ENCODE measurements at regions not wholly inside any gene's neighbourhood (a gene's known extent, or its start where the extent isn't known, plus 50 kb on each side); places are given as distances from the start of the nearest gene placed in this dataset.

DNA sequence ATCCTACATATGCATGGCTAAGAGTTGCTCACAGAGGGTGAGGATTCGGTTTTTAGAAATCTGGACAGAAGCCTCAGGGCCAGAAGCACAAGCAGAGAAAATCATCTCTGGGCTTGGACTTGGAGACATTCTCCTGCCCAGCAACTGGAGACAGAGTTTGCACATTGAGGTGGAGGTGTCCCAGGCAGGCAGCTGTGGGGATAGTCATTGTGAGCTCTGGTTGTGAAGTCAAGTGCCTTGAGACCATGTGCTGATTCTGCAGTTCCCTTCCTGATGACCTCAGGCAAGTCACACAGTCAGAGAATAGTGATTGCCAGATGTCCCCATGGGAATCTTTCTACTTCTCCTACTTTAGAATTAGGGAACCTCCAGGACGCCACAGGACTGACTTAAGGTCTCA is 108.4 kb upstream of the LDAH start:
- in situ Hi-C loops (cut with HindIII; ENCODE audit: extremely low pct_ligation_motif_present, low pct_unique_long_range_greater_than_20kb) = no loop called here
- FAIRE-seq = no peak

More for the DNA sequence above, 108.4 kb upstream of the LDAH start:
- TF ChIP-seq ZNF337 (CRISPR knock-in tag; IDR thresholded peaks at IDR 0.05; ENCODE audit: borderline replicate concordance, low read depth) (no peak), KDM6A (CRISPR knock-in tag; IDR thresholded peaks at IDR 0.05; ENCODE audit: low read depth) (no peak), HOXA3 (CRISPR knock-in tag; IDR thresholded peaks at IDR 0.05) (no peak), NPAS2 (CRISPR knock-in tag; IDR thresholded peaks at IDR 0.05; ENCODE audit: borderline replicate concordance) (no peak), MYNN (CRISPR knock-in tag; IDR thresholded peaks at IDR 0.05; ENCODE audit: low read depth) (no peak), DNMT3B (CRISPR knock-in tag; conservative IDR thresholded peaks at IDR 0.05) (no peak), JARID2 (CRISPR knock-in tag; IDR thresholded peaks at IDR 0.05; ENCODE audit: insufficient replicate concordance) (no peak), MED8 (CRISPR knock-in tag; IDR thresholded peaks at IDR 0.05; ENCODE audit: insufficient replicate concordance) (no peak), EED (CRISPR knock-in tag; IDR thresholded peaks at IDR 0.05) (no peak), HNF4A (CRISPR knock-in tag; IDR thresholded peaks at IDR 0.05) (no peak), FIP1L1 (IDR thresholded peaks at IDR 0.05; ENCODE audit: borderline replicate concordance, insufficient read depth, low read depth, low read length) (no peak), SYNCRIP (IDR thresholded peaks at IDR 0.05; ENCODE audit: insufficient read depth, low read depth, low read length) (no peak), ZNF570 (CRISPR knock-in tag; IDR thresholded peaks at IDR 0.05; ENCODE audit: borderline replicate concordance) (no peak), PAF1 (CRISPR knock-in tag; IDR thresholded peaks at IDR 0.05) (no peak), KMT2B (CRISPR knock-in tag; IDR thresholded peaks at IDR 0.05) (no peak)
- TF ChIP-seq, protein P1, sequence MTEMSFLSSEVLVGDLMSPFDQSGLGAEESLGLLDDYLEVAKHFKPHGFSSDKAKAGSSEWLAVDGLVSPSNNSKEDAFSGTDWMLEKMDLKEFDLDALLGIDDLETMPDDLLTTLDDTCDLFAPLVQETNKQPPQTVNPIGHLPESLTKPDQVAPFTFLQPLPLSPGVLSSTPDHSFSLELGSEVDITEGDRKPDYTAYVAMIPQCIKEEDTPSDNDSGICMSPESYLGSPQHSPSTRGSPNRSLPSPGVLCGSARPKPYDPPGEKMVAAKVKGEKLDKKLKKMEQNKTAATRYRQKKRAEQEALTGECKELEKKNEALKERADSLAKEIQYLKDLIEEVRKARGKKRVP (CRISPR knock-in tag; IDR thresholded peaks at IDR 0.05) = no peak
- TF ChIP-seq, protein P2, sequence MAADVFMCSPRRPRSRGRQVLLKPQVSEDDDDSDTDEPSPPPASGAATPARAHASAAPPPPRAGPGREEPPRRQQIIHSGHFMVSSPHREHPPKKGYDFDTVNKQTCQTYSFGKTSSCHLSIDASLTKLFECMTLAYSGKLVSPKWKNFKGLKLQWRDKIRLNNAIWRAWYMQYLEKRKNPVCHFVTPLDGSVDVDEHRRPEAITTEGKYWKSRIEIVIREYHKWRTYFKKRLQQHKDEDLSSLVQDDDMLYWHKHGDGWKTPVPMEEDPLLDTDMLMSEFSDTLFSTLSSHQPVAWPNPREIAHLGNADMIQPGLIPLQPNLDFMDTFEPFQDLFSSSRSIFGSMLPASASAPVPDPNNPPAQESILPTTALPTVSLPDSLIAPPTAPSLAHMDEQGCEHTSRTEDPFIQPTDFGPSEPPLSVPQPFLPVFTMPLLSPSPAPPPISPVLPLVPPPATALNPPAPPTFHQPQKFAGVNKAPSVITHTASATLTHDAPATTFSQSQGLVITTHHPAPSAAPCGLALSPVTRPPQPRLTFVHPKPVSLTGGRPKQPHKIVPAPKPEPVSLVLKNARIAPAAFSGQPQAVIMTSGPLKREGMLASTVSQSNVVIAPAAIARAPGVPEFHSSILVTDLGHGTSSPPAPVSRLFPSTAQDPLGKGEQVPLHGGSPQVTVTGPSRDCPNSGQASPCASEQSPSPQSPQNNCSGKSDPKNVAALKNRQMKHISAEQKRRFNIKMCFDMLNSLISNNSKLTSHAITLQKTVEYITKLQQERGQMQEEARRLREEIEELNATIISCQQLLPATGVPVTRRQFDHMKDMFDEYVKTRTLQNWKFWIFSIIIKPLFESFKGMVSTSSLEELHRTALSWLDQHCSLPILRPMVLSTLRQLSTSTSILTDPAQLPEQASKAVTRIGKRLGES (CRISPR knock-in tag; IDR thresholded peaks at IDR 0.05; ENCODE audit: borderline replicate concordance) = no peak
- TF ChIP-seq, protein P3, sequence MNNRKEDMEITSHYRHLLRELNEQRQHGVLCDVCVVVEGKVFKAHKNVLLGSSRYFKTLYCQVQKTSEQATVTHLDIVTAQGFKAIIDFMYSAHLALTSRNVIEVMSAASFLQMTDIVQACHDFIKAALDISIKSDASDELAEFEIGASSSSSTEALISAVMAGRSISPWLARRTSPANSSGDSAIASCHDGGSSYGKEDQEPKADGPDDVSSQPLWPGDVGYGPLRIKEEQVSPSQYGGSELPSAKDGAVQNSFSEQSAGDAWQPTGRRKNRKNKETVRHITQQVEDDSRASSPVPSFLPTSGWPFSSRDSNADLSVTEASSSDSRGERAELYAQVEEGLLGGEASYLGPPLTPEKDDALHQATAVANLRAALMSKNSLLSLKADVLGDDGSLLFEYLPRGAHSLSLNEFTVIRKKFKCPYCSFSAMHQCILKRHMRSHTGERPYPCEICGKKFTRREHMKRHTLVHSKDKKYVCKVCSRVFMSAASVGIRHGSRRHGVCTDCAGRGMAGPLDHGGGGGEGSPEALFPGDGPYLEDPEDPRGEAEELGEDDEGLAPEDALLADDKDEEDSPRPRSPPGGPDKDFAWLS (CRISPR knock-in tag; IDR thresholded peaks at IDR 0.05; ENCODE audit: borderline replicate concordance) = no peak
- H3K4me1 ChIP-seq (ENCODE audit: insufficient read depth, low read length) = peaks cover 17% of the 10 kb centered on the region
- ChIA-PET CTCF (ENCODE audit: low intra/inter-chr PET ratio, low total read pairs) (no interaction called here), POLR2A (no interaction called here)
- H4K20me1 ChIP-seq (ENCODE audit: insufficient read depth, low read length) = no peaks in the 10 kb centered on the region
- H3K36me3 ChIP-seq (replicated peaks in 1 of 2; ENCODE audit: control insufficient read depth in 1 of 2, insufficient read depth in 2 of 2, low read length in 2 of 2) = no peaks in the 10 kb centered on the region
- no peak overlapping the region for H3K9ac ChIP-seq (ENCODE audit: insufficient read depth, low read depth, low read length)
- H3K9me3 ChIP-seq (ENCODE audit: low read length) = peaks cover 16% of the 10 kb centered on the region; the same call in 1 of the 2 replicates
- peaks cover 0 to 1% of the 10 kb centered on the region in 2 experiments; a peak in 3 of 5 replicates for H3K27me3 ChIP-seq (ENCODE audit: control insufficient read depth in 1 of 2, insufficient read depth in 2 of 2, low read length in 2 of 2)
- 20% methylated on average over 2 of the region's 2 CpGs for WGBS (ENCODE audit: low lambda C conversion rate)
- no peak overlapping the region for H2AFZ ChIP-seq (ENCODE audit: low read length)
- no peaks in the 10 kb centered on the region for H3K79me2 ChIP-seq (ENCODE audit: insufficient read depth, low read length)
- no peak overlapping the region for H3K27ac ChIP-seq (ENCODE audit: extremely low read length, insufficient read depth, low read length)
- no TSS peak for BruUV-seq (replicated peaks)
- intact Hi-C loops (cut with micrococcal nuclease; ENCODE audit: unreplicated experiment) = no loop called here
- no peak overlapping the region for H3K4me2 ChIP-seq (ENCODE audit: low read depth, low read length)
- H3K4me3 ChIP-seq (replicated peaks in 1 of 3; ENCODE audit: insufficient read depth in 1 of 3, low read depth in 2 of 3, low read length in 3 of 3) = no peak overlapping the region
- DNase-seq (ENCODE audit: low spot score) (no peak), ATAC-seq (no peak)

All from HepG2 (cell line).